ENCODE measurements at regions not wholly inside any gene's neighbourhood (a gene's known extent, or its start where the extent isn't known, plus 50 kb on each side); places are given as distances from the start of the nearest gene placed in this dataset.

DNA sequence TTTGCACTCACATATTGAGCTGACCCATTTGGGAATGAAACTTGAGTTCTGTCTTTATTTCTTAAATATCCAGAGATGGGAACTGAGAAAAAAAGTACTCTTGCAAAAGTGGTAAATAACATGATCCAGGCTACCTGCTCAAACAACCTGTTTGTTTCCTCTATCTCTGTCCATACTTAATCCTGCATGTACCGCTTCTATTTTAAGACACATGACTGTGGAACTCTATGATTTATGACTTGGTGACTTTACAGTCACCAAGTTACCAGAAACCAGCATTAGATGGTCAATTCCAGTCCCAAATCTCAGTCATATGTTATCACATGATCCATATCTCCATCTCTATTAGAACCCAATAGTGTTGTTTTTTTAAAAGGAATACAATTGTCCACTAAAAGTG, 606.7 kb downstream of the EPHA5 start:
- no peak for TF ChIP-seq POLR2A (IDR thresholded peaks at IDR 0.05)
- no peak for TF ChIP-seq CTCF (IDR thresholded peaks at IDR 0.05)
- no peak for TF ChIP-seq POLR2AphosphoS5 (IDR thresholded peaks at IDR 0.05)
- H3K36me3 ChIP-seq, result no peaks in the 10 kb centered on the region
- H3K27ac ChIP-seq, result no peak overlapping the region
- no peak overlapping the region for H3K4me3 ChIP-seq
- H3K27me3 ChIP-seq, result no peaks in the 10 kb centered on the region
- DNase-seq (ENCODE audit: low spot score in 2 of 2), result no peak
- intact Hi-C loops (cut with DNase I; ENCODE audit: low total_unique reads), result no loop called here
- no peaks in the 10 kb centered on the region for H3K4me1 ChIP-seq
- no peaks in the 10 kb centered on the region for H3K9me3 ChIP-seq

DNA sequence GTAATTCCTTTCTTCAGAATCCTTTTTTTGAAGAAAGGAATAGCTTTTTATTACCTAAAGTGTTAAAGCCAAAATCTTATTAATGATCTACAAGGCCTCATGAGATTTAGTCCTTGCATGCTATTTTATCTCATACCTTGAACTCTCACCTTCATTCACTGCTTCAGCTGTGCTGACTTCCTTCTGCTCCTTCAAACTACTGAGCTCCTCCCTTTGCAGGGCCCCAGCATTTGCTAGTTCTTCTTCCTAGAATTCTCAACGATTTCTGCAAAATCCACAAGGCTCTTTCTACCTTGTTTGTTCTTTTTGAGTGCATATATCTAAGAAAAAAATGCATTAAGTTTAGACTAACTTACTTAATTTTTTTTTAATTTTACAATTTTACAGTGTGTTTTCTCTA, 619.5 kb downstream of the EPHA5 start:
- TF ChIP-seq CTCF (IDR thresholded peaks at IDR 0.05), result no peak
- no peaks in the 10 kb centered on the region for H3K27me3 ChIP-seq
- intact Hi-C loops (cut with DNase I; ENCODE audit: low total_unique reads), result no loop called here
- H3K36me3 ChIP-seq, result no peaks in the 10 kb centered on the region
- H3K4me1 ChIP-seq, result no peaks in the 10 kb centered on the region
- DNase-seq (ENCODE audit: low spot score in 2 of 2), result no peak
- no peak overlapping the region for H3K4me3 ChIP-seq
- H3K9me3 ChIP-seq, result no peaks in the 10 kb centered on the region
- H3K27ac ChIP-seq, result no peak overlapping the region

GRCh38 chr4:65046192-65047133, 623.8 kb downstream of the EPHA5 start:
- Histone ChIP-seq H3K36me3 (no peaks in the 10 kb centered on the region), H3K9me3 (no peaks in the 10 kb centered on the region), H3K27ac (no peak overlapping the region), H3K4me3 (no peak overlapping the region), H3K4me1 (no peaks in the 10 kb centered on the region), H3K27me3 (no peaks in the 10 kb centered on the region)
- DNase-seq (ENCODE audit: low spot score in 2 of 2), result no peak
- intact Hi-C loops (cut with DNase I; ENCODE audit: low total_unique reads), result no loop called here
- no peak for TF ChIP-seq POLR2AphosphoS5 (IDR thresholded peaks at IDR 0.05)
- no peak for TF ChIP-seq CTCF (IDR thresholded peaks at IDR 0.05)
- TF ChIP-seq POLR2A (IDR thresholded peaks at IDR 0.05), result no peak

DNA sequence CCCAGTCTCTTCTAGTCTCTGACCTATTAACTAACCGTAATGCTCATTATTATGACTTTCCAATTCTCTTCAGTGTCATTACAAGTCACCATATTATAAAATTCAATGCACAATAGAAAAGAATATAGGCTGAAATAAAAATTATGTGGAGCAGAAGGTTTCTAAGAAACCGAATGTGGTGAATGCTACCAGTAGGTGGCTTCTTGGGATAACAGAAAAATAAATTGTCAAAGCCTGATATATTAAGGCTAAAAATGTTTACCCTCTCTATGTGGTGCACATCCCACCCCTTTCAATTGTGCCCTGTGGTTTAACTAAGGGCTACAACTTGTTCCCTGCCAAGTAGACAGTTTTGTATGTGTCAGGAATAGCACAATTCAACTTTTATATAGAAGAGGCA, 624.6 kb upstream of the TECRL start:
- Histone ChIP-seq H3K4me3 (no peak overlapping the region), H3K9me3 (no peaks in the 10 kb centered on the region), H3K27me3 (no peaks in the 10 kb centered on the region), H3K36me3 (no peaks in the 10 kb centered on the region), H3K27ac (no peak overlapping the region), H3K4me1 (no peaks in the 10 kb centered on the region)
- no peak for DNase-seq (ENCODE audit: low spot score in 2 of 2)
- TF ChIP-seq POLR2AphosphoS5 (IDR thresholded peaks at IDR 0.05) (no peak), CTCF (IDR thresholded peaks at IDR 0.05) (no peak), POLR2A (IDR thresholded peaks at IDR 0.05) (no peak)
- intact Hi-C loops (cut with DNase I; ENCODE audit: low total_unique reads), result no loop called here

GRCh38 chr4:65028592-65028991, 619.3 kb upstream of the TECRL start:
- H3K4me1 ChIP-seq, result no peaks in the 10 kb centered on the region
- no peak overlapping the region for H3K27ac ChIP-seq
- H3K9me3 ChIP-seq, result peaks cover 0 to 3% of the 10 kb centered on the region in 2 donors
- no peak for DNase-seq (ENCODE audit: low spot score in 2 of 2)
- intact Hi-C loops (cut with DNase I; ENCODE audit: low total_unique reads), result loop anchor here (2.0 kb wide), 1 partner anchor 44 kb away; no protein-coding TSS in a partner anchor
- H3K36me3 ChIP-seq, result no peaks in the 10 kb centered on the region
- no peaks in the 10 kb centered on the region for H3K27me3 ChIP-seq
- no peak overlapping the region for H3K4me3 ChIP-seq
- TF ChIP-seq POLR2A (IDR thresholded peaks at IDR 0.05), result no peak
- TF ChIP-seq POLR2AphosphoS5 (IDR thresholded peaks at IDR 0.05), result no peak
- no peak for TF ChIP-seq CTCF (IDR thresholded peaks at IDR 0.05)

Measured in breast epithelium (tissue), 4 donors.